ENCODE measurements at regions not wholly inside any gene's neighbourhood (a gene's known extent, or its start where the extent isn't known, plus 50 kb on each side); places are given as distances from the start of the nearest gene placed in this dataset.

DNA sequence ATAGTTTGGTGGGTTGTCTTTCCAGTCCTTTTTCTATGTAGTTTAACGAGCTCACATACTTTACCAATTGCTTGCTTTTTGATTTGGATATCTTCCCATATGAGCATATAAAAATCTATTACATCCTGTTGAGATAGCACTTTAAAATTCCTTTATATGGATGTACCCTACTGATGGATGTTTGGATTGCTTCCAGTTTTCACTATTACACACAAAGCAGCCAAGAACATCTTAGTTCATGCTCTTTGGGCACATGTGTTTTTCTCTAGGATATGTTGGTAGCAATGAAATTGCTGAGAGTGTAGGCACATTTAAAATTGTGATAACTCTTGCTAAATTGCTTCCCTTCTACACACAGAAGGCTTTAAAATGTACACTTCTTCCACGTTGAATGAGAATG, 56.1 kb upstream of the NTRK2 start:
- intact Hi-C loops (cut with DNase I), result no loop called here
- ATAC-seq (no peak), DNase-seq (ENCODE audit: missing footprints) (no peak)

- DNase-seq (ENCODE audit: missing footprints) (no peak), ATAC-seq (no peak)
- intact Hi-C loops (cut with DNase I), result no loop called here
Measured at GRCh38 chr9:84615544-84615943, 54.0 kb upstream of the NTRK2 start.

DNA sequence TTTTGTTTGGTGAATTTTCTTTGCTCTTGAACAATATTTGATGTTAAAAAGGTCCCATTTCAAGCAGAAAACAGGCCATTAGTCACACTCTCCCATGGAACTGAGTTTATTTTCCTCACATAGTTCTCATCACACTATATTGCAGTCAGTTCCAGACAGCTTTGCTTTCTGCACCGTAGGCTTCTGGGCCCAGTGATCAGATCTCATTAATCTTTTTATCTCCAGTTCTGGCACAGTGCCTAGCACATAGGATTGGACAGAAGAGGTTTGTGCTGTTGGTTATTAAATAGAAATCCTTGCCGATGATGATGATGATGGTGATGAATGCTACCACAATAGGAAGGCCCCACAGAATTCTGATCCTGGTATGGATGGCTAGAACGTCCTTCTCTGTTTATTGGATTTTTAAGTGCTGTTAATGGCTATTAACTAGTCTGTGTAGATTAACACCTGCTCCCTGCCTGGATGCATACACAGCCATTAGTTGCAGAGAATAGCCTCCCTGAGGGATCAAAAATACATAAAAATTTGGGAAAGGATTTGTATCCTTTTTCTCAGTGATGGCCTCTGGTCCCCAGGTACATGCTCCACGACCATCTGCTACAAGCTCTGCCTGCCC, 52.0 kb upstream of the NTRK2 start:
- ATAC-seq (no peak), DNase-seq (ENCODE audit: missing footprints) (no peak)
- intact Hi-C loops (cut with DNase I), result no loop called here
